BE2C (cell line): ENCODE measurements at regions not wholly inside any gene's neighbourhood (a gene's known extent, or its start where the extent isn't known, plus 50 kb on each side); places are given as distances from the start of the nearest gene placed in this dataset.

Source experiments
- DNase-seq: peaks from one replicate; pipeline ENCODE4 v3.0.0-alpha.2; 2020
- H3K27me3 ChIP-seq: fragments of 250-450 bp; sonication (Bioruptor Pico); 2 replicates; pipeline ENCODE4 v1.5.1; 2020; ENCODE audit warnings: mild to moderate bottlenecking
- H3K36me3 ChIP-seq: fragments of 250-450 bp; sonication (Bioruptor Pico); 2 replicates; pipeline ENCODE4 v1.5.1; 2020; ENCODE audit warnings: mild to moderate bottlenecking
- H3K4me1 ChIP-seq: fragments of 250-450 bp; sonication (Bioruptor Pico); 2 replicates; pipeline ENCODE4 v1.5.1; 2020
- H3K4me3 ChIP-seq: 2 replicates; pipeline ENCODE4 v1.5.1; 2011; ENCODE audit warnings: low read depth, low read length
- H3K9me3 ChIP-seq: fragments of 250-450 bp; sonication (Bioruptor Pico); 2 replicates; pipeline ENCODE4 v1.5.1; 2020
- TF ChIP-seq, protein P1 (sequence below): IDR thresholded peaks from 2 replicates; pipeline ENCODE4 v1.5.1; 2012; ENCODE audit warnings: mild to moderate bottlenecking, low read depth, low read length

DNA sequence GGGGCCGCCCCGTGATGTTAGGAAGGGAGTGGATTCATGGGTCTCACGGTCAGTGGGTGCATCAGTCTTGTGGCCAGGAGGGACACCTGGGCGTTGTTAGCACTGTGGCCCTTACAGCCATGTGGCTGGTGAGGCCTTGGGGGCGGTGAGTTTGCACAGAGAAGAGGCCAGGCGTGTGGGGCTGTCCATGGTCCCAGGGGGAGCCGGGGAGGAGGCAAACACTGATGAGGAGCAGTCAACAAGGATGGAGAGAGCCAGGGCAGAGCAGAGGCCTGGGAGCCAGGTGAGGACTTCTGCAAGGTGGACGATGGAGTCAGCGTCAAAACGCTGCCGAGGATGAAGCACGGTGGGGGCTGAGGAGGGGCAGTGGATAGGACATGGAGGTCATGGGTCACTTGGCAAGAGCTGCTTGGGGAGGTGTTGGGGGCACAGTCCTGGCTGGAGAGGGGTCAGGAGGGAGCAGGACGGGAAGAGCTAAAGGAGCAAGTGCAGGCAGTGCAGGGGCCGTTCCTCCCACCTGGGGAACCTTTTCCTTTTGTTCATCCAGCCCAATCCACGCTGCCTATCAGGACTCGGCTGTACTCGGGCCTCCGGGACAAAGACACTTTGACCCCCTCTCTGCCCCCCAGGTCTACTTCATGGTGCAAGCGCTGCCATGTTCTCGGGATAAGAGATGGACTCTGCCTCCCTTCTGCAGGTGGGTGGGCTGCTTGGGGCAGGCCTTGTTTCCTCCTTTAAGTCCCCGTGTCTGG is 801.1 kb downstream of the TBC1D22A start:
- DNase-seq, result no peak
- H3K36me3 ChIP-seq, result no peaks in the 10 kb centered on the region
- no peaks in the 10 kb centered on the region; the same call in 1 of the 2 replicates for H3K9me3 ChIP-seq
- no peak overlapping the region for H3K4me3 ChIP-seq
- H3K4me1 ChIP-seq, result no peaks in the 10 kb centered on the region
- H3K27me3 ChIP-seq, result no peaks in the 10 kb centered on the region
- TF ChIP-seq, protein P1, sequence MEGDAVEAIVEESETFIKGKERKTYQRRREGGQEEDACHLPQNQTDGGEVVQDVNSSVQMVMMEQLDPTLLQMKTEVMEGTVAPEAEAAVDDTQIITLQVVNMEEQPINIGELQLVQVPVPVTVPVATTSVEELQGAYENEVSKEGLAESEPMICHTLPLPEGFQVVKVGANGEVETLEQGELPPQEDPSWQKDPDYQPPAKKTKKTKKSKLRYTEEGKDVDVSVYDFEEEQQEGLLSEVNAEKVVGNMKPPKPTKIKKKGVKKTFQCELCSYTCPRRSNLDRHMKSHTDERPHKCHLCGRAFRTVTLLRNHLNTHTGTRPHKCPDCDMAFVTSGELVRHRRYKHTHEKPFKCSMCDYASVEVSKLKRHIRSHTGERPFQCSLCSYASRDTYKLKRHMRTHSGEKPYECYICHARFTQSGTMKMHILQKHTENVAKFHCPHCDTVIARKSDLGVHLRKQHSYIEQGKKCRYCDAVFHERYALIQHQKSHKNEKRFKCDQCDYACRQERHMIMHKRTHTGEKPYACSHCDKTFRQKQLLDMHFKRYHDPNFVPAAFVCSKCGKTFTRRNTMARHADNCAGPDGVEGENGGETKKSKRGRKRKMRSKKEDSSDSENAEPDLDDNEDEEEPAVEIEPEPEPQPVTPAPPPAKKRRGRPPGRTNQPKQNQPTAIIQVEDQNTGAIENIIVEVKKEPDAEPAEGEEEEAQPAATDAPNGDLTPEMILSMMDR, result no peak

DNA sequence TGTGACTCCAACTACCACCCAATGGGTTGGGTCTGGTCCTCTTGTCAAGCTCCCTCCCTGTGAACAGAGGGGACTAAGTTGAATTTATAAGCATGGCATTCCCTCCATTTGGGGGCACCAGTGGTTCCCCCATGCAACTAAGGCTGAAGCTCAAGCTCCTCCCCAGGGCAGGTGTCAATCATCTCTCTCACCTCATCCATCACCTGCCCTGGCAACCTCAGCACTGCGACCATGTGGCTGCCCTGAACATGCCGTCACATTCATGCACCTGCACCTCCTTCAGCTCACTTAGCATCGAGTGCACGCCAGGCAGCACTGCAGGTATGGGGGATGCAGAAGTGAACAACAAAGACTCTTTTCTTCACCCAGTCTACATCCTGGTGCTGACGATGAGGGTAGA is 799.3 kb downstream of the TBC1D22A start:
- TF ChIP-seq, protein P1, result no peak
- DNase-seq, result no peak
- Histone ChIP-seq H3K9me3 (no peaks in the 10 kb centered on the region; the same call in 1 of the 2 replicates), H3K36me3 (no peaks in the 10 kb centered on the region), H3K4me1 (no peaks in the 10 kb centered on the region), H3K4me3 (no peak overlapping the region), H3K27me3 (no peaks in the 10 kb centered on the region)

DNA sequence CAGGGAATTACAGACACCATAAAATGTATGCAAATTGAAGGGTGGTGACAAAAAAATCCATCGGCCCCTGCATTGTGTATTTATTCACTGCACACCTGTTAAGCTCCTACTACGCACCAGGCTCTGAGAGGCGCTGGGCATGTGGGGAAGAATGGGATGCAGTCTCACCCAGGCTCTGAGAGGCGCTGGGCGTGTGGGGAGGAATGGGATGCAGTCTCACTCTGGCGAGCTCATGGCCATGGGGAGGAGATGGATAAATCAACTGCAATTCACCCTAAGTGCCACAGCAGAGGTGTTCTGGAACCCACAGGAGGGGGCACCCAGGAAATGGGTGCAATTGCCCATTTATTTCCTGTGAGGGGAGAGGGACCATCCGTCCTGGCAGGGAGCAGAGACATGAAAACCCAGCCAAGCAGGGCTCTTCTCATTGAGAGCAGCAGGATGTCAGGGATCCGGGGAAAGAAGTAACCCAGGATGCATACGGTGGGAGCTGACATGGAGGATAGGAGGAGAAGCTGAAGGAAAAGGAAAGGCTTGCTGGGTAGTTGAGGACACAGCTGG is 798.7 kb downstream of the TBC1D22A start:
- H3K4me1 ChIP-seq, result no peaks in the 10 kb centered on the region
- no peaks in the 10 kb centered on the region for H3K36me3 ChIP-seq
- no peak for DNase-seq
- H3K9me3 ChIP-seq, result no peaks in the 10 kb centered on the region
- H3K27me3 ChIP-seq, result no peaks in the 10 kb centered on the region
- TF ChIP-seq, protein P1, result no peak
- H3K4me3 ChIP-seq, result no peak overlapping the region

DNA sequence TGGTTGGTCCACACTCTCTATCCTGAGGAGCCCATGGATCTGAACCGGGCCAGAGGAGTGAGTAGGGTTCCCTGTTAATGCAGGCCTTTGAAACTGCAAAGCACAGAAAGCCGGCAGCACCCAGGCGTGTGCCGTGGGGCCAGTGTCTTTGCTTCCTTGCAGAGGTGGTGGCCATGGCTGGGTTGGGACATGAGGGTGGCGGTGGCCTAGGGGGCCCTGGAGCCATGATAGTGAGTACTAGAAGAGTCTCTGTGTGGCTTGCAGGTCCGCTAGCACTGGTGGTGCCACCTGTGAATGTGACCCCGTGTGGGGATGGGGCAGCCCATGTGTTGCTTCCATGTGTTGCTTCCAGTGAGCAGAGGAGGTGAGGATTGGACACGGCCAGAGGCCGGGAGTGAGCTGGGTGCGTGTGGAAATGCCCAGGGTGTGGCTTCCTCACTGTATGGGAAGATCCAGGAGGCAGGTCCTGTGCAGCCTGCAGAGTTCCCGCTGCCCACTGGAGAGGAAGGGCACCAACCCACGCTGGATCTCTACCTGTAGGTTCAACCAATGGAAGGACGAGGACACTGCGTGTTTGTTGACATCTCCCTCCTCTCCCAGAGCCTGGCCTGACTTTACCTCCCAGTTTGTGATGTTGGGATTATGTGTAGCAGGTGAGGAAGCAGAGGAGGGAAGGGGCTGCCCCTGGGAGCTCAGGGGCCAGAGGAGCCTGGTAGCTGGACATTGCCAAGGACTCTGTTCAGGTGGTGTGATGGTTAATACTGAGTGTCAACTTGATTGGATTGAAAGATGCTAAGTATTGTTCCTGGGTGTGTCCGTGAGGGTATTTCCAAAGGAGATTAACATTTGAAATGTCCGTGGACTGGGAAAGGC is 796.6 kb downstream of the TBC1D22A start:
- no peak for DNase-seq
- no peaks in the 10 kb centered on the region for H3K27me3 ChIP-seq
- TF ChIP-seq, protein P1, result no peak

DNA sequence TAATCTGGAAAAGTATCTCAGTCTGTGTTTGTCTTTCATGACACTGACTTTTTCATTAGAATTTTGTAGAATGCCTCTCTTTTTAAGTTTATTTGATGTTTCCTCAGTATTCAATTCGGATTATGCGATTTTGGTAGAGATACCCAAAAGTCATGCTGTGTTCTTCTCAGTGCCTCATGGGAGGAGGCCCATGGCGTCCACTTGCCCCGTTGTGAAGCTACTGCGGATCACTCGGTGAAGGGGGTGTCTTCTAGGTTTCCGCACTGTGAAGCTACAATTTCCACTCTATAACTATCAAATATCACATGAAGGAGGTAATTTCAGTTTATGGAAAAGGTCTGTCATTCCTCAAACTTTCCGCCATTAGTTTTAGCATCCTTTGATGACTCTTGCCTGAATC is 794.0 kb downstream of the TBC1D22A start:
- Histone ChIP-seq H3K9me3 (no peaks in the 10 kb centered on the region), H3K4me1 (no peaks in the 10 kb centered on the region), H3K36me3 (no peaks in the 10 kb centered on the region), H3K4me3 (no peak overlapping the region), H3K27me3 (no peaks in the 10 kb centered on the region)
- no peak for DNase-seq
- TF ChIP-seq, protein P1, result no peak

More for the DNA sequence above, 796.6 kb downstream of the TBC1D22A start:
- H3K36me3 ChIP-seq, result no peaks in the 10 kb centered on the region
- no peaks in the 10 kb centered on the region for H3K9me3 ChIP-seq
- H3K4me3 ChIP-seq, result no peak overlapping the region
- no peaks in the 10 kb centered on the region for H3K4me1 ChIP-seq
